HG02763 (cell line): ENCODE measurements at regions not wholly inside any gene's neighbourhood (a gene's known extent, or its start where the extent isn't known, plus 50 kb on each side); places are given as distances from the start of the nearest gene placed in this dataset.
"Not testable (repeated sequence)": the region's sequence is repeated elsewhere in the genome, so short reads cannot be mapped to it uniquely, and the experiment has no call there.

Experiments
- ATAC-seq: cut with Tn5 transposase; IDR thresholded peaks from one replicate; pipeline ENCODE4 v1.9.1; 2021; ENCODE audit warnings: mild to moderate bottlenecking, moderate library complexity; ENCODE audit not compliant: unreplicated experiment

DNA sequence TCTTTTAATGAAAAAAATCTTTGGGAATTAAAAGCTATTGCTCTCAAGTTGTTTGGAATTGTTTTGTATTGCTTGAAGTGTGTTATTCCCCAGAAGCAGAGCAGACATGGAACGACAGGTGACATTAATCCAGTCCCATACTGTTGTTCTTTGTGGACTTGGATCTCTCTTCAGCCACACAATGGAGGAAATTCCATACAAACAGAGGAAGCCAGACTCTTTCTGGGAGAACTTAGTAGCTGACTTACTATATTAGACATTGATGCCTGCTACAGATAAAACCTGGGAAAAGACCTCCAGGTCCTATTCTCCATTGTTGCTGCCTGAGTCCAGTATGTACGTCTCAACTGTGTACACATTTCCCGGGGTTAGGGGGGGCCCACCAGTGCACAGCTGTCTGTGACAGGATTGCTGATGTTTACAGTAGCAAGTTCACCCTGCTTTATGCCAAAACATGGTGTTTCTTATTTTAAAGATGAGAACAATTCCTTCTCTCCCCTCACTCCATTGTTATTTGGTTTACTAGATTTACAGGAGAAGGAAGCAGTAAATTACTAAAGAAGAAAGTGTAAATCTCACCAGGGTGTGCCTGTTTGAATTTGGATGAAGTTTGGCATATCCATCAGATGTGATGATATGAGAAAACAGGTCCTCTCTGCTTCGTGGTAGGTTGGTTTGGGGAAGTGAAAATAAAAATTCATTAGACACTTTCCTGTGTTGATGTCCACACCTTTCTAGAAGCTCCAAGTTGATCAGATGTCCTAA is 142.4 kb upstream of the RBBP8 start:
- no peak for ATAC-seq

DNA sequence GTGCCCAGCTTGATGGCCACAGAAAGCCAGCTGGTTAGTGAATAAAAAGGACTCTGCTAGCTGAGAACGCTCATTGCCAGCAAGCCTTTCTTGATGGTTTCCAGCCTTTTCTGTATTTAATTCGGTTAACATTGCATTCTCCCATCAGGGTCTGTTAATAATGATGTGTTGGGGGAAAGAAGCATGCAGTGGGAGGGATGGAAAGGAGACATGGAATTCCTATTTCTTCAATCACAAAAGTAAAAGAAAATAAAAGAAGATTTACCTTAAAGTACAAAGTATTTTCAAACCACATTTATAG is 141.9 kb upstream of the RBBP8 start:
- ATAC-seq = no peak

DNA sequence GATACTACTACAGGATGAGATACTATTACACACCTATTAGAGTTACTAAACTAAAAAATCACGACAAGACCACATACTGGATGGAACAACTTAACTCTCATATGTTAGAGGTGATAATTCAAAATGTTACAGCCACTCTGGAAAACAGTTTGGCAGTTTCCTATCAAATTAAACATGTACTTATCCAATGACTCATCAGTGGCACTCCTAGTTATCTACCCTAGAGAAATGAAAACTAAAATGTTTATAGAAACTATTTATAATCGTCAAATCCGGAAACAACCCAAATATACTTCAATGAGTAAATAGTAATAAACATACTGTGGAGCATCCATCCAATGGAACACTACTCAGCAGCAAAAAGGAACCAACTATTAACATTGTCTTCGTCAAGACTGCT is 137.0 kb upstream of the RBBP8 start:
- no peak for ATAC-seq

DNA sequence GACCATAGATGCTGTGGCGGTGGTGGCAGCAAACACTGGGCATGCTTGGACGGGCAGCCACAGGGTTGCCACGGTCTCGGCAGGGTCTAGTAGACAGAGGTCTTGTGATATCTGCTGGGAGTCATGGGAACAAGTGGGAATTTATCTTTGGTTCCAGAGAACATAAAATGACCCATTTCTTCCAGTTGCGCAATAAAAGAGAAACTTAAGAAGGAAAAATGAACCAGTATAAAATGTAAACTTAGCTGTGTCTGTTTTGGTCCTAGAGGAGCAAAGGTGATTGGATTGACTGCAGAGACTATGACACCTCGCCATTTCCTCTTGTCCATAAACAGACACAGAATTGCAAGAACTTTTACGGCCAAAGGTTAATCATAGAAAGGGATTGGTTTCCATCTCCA is 132.6 kb upstream of the RBBP8 start:
- no peak for ATAC-seq

DNA sequence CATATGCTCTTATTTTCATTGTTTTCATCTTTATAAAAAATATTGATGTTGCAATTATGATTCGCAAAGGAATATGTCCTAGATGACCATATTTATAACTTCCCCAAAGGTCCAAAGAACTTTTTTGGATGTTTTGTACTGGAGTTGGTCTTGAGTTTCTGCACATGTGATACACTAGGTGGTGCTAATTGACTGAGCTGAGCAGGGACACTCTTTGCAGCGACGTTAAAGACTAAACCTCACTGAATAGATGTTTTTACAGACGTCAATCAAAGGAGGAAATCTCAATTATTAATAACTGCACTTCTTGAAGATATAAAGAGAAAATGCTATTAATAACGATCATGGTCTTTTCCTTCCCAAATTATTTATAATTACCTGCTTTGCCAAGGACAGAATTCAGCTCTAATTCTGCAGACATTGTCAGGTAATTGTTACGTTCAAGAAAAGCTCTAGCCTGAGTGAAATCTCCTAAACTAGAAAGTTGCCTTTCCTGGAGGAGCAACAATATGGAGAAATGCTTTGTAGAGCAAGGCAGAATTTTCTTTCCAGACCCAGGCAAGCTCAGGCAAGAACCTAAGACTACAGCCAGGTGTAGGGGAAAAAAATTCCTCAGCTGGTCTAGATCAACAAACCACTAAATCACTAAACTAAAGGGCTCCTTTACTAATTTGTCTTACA is 119.3 kb upstream of the RBBP8 start:
- no peak for ATAC-seq

DNA sequence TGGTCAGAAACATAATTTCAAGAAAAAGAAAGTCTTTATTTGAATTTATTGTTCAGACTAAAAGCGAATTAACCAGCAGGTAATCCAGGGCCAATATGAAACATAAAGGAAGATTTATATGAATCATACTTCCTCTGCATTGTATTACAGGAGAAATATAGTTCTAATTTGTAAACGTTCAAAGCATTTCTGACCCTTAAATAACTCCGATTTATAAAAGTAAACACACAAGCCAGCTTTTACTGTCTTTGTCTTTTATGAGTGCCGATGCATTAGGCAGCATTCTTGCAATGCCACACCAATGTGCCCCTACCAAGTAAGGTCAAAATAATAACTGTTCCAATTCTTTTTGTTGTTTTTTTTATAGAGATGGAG is 118.8 kb upstream of the RBBP8 start:
- ATAC-seq = no peak

DNA sequence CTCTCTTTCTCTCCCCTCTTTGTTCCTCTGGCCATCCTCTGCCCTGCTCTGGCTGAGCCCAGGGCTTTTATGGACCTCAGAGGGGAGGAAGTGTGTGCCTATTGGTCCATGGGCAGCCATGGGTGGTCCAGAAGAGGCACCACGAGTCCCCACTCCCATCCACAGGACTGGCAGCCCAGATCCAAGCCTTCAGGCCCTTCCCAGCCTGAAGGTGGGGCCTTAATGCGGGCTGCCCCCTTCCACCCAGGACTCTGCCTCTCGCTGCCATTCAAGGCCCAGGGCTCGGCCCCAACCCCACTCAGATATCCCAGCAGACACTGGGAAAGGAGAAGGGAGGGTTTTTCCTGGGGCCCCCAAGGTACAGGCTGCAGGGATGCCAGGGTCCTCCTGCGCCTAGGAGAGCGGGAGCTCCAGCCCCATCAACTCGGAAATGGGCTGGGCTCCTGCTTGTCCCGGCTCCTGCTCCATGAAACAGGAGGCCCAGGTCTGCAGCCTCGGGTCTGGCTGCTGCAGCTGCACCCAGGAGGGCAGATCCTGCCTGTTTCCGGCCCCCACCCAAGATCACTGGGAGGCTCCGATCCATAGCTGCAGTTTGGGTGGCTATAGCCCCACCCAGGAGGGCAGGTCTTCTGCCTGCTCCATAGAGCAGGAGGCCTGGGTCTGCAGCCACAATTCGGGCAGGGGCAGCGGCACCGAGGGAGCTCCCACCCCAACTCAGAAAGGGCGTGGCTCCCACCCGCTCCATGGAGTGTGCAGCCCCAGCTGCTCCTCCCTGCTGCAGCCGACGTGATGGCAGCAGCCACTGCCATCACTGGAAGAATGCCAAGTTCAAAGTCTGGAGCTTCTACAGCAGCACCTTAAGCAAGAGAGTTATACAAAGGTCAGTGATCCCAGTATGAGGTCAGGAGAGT is 116.6 kb upstream of the RBBP8 start:
- no peak for ATAC-seq

DNA sequence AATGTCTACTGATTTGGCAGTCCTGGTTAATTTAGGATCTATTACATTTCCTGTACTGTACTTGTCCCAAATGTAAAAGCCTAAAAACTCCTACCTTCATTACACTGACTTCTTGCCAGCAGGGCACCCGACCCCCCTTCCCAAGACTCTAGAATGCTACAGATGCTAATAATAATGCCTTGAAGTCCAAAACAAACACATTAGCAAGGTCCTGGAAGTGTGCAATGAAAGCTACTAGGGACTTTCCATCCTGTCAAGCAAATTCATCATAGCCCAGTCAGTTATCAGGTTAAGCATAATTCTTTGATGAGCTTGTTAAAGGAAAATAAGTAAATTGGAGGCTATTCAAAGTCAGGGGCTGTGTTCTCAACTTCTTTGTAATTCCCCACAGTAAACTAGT is 115.3 kb upstream of the RBBP8 start:
- ATAC-seq = no peak

DNA sequence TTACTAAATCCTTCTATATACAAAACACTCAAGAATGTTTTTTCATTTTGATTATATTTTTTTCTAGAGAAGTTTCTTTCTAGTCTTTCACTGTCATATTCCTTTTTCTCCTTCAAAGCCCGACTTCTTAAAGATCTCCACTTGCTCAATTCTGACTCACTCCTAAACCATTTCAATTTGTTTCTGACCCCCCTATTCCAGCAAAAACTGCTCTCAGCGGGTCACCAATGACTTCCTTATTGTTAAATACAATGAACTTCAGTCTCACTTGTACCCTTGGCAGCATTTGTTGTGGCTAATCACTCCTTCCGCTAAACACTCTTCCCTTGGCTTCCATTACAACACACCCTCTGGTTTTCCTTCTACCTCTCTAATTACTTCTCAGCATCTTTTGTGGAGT is 111.1 kb upstream of the RBBP8 start:
- no peak for ATAC-seq

DNA sequence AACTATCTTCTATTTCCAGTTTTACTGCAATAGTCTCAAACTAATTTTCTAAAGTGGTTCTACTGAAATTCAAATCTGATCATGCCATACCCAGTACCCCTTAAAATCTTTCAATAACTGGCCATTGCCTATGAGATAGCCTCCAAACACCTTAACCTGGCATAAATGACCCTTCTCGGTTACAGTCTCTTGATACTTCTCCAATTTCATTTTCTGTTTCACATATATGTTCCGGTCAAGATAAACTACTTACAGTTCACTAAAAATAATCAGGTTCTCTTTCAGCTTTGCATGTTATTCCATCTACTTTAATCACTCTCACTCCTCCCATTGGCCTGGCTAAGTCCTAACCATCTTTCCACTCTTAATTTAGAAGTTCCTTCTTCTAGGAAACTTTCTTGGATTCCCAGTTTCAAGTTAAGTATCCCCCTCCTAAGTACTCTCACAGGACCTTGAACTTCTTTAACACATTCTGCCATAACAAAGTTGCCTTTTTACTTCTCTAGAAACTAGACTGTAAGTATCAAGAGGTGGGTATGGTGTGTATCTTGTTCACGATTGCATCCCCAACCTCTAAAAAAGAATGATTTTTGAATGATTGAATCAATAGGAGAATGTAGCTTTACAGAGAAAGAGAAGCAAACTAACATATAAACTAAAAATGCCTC is 110.2 kb upstream of the RBBP8 start:
- peak; percentile 86 for ATAC-seq

DNA sequence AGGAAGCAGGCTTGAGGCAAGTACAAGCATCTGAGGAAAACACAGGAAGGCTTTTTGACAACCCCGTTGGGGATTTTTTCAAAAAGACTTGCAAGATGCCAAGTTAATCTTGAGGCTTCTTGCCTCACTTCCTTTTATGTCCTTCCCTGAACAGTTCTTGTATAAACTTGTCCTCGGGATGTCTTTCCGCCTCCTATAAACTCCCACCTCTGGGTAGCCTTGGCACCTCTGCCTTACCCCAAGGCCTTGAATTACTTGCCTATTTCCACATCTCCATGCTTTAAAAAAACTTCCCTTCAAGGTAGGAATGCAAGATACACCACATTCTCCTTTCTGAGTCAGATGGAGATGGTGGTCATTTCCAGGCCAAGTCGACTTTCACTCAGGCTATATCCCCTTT is 106.4 kb upstream of the RBBP8 start:
- ATAC-seq = no peak

DNA sequence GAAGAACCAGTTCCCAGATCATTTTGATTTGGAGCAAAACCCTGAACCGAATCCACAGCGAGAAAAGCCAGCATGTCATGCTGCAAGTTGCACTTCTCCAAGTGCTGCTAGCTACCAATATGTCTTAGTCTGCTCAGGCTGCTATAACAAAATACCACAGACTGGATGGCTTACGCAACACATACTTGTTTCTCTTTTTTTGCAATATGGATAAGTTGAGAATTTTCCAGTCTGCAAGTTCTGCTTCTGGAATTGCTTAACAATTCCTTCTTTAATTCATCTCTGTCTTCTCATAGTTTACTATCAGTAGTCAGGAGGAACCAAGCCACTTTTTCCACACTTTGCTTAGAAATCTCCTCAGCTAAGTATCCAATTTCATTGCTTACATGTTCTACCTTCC is 105.9 kb upstream of the RBBP8 start:
- ATAC-seq = no peak

DNA sequence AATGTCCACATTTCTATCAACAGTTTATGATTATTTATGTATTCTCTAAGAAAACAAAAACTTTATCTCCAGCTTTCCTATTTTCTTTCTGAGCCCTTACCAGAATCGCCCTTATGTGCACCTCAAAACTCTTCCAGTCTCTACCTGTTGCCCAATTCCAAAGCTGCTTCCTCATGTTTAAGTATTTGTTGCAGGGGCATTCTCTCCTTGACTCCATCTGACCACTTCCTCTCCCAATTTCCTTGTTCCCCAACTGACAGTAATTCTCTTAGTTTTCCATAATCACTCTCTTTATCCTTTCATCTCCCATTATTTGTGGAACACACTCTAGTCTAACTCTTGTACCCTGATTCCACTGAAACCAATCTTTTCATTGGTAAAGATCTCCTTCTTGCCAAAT is 105.4 kb upstream of the RBBP8 start:
- no peak for ATAC-seq

DNA sequence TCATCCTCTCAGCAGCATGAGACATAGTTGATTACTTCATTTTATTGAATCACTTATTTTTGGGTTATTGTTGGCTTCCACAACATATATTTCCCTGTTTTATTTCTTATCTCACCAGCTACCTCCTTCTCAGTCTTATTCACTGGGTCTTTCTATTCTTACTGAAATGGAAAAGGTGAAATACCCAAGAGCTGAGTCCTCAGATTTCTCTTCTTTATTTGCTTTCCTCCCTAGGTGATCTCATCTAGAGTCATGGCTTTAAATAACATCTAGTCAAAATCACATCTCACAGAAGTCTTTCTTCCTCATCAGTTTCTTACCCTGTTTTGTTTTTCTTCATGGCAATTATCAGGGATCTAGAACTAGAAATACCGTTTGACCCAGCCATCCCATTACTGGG is 105.0 kb upstream of the RBBP8 start:
- no peak for ATAC-seq

DNA sequence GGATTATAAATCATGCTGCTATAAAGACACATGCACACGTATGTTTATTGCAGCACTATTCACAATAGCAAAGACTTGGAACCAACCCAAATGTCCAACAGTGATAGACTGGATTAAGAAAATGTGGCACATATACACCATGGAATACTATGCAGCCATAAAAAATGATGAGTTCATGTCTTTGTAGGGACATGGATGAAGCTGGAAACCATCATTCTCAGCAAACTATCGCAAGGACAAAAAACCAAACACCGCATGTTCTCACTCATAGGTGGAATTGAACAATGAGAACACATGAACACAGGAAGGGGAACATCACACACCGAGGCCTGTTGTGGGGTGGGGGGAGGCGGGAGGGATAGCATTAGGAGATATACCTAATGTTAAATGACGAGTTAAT is 104.5 kb upstream of the RBBP8 start:
- not testable (repeated sequence) for ATAC-seq

DNA sequence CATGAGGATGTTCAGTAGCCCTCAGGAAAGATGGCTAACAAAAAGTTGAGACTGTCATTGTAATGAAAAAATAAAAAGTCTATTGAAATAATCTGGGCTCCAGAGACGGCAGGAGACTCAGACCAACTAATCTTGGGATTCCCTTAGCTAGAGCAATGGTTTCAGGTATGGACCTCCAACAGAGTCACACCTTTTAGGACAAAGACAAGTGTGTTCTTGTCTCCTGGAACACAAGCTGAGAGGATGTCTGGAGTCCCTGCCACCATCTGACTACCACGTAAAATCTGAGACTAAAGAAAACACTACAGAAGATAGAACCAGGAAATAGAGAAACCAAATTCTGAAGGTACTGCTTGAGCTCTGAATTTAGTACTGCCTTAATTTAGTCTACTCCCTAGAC is 103.3 kb upstream of the RBBP8 start:
- ATAC-seq = no peak

DNA sequence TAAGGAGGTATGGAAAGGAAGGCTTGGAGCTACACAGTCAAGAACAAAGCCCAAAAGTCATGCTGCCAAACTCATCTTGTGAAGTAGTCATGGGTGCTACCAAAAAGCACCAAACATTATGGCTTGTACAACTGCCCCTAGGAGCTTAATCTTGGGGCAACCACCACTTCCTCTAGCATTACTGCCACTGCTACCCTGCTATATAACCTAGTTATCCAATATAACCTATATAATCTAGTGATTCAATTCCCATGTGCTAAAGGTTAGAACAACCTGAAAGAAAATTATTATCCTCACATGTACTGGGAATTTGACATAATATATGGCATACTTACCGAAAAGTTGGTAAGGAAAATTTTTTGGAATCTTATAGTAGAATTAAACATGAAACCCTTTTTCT is 102.6 kb upstream of the RBBP8 start:
- no peak for ATAC-seq

DNA sequence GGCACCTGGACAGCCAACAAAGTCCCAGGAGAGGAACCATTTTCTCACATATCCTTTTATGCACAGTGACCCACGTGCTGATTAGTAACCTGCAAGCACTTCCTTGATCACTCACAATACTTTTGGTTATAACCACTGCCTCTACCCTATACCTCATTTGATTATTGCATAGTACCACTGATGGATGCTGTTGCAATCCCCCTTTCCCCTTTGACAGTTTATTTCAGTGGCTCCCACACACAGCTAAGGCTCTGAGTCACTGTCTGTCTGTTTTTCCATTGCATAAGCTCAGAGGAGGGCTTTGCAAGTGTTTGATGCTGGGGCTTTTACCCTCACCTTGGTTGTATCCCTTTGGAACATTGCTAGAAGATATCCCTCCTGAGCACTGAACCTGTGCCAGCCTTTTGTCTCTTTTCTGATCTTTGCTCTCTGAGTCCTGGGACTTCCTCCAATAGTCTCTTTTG is 101.7 kb upstream of the RBBP8 start:
- ATAC-seq = no peak

DNA sequence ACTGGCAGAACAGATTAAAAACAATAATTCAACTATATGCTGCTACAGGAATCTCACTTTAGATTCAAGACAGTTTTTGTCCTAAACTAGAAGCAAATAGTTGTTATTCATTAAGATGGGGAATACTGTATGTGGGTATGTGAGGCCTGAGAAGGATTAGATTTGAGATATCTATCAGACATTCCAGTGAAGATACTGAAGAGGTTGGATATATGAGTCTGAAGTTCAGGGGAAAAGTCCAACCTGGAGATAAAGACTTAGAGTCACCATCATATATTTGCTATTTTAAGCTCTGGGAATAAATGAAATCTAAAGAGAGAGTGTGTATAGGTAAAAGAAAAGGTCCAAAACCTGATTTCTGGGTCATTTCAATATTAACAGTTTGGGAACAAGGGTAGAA is 96.2 kb upstream of the RBBP8 start:
- no peak for ATAC-seq

DNA sequence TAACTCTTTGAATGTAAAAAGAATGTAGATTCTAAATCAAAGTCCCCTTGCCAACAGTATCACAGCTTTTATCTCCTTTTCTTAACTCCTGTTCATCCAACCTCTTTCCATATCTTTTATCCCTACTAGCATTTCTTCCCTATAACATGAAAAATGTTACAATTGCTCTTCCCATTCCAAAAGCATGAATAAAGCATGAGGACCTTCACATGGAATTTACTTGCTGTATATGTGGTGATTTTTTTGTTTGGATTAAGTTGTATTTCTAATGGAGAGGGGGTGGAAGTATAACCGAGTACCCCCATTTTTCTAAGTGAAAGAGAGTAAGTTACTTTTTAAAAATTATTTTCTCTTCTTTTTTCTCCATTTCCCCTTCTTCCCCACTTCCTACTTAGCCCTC is 94.9 kb upstream of the RBBP8 start:
- ATAC-seq = no peak

DNA sequence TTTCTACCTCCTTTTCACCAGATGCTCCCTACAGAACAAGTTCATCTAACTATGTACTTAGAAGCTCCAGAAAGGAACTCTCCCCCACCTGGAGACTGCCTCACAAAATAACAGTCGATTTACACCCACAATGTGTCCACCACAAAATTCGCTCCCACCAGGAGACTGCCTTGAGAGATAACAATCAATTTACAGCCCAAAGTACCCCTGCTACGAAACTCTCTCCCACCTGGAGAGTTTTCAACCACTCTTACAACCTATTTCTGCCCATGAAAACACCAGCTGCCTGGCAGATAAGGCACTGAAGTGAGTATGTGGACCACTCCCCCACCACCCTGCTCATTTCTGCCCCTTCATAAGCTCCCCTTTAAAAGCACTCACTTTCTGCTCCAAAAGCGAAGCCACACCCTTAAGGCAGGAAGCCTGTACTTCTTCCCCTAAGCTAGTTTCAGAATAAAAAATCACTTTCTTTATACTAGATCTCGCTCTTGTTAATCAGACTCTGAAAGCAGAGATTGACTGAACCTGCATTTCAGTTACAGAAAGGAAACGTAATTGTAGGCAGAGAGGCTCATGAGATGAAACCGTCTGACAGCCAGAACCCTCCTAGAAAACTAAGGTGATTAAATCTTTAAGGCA is 94.4 kb upstream of the RBBP8 start:
- ATAC-seq = no peak
